Omental fat pad (tissue), 3 donors: ENCODE measurements at regions not wholly inside any gene's neighbourhood (a gene's known extent, or its start where the extent isn't known, plus 50 kb on each side); places are given as distances from the start of the nearest gene placed in this dataset.

Source experiments
- ATAC-seq: fragments of 150-250 bp; one replicate; pipeline ENCODE4 v1.9.1; 2016; ENCODE audit warnings: mild to moderate bottlenecking, moderate library complexity; ENCODE audit not compliant: low FRiP score
- DNase-seq: peaks from one replicate; pipeline ENCODE4 v3.0.0-alpha.2; 2019; ENCODE audit warnings: low spot score
- CTCF ChIP-seq, 3 donors: fragments of 450-650 bp; IDR thresholded peaks; one replicate each; pipeline ENCODE4 v1.5.1; 2016 to 2017; ENCODE audit warnings: antibody characterized with exemption in 3 of 3, mild to moderate bottlenecking in 3 of 3, moderate library complexity in 2 of 3

- no peak for TF ChIP-seq CTCF (IDR thresholded peaks at IDR 0.05)
- no peak for ATAC-seq
- no peak for DNase-seq
Observed at GRCh38 chr5:4250254-4250653, 654.6 kb downstream of the IRX1 start.

- DNase-seq (no peak), ATAC-seq (no peak)
- no peak for TF ChIP-seq CTCF (IDR thresholded peaks at IDR 0.05)
Observed at GRCh38 chr5:4252385-4252784, 656.8 kb downstream of the IRX1 start.

- DNase-seq (no peak), ATAC-seq (no peak)
- no peak for TF ChIP-seq CTCF (IDR thresholded peaks at IDR 0.05)
Observed at GRCh38 chr5:4254736-4255135, 659.1 kb downstream of the IRX1 start.

GRCh38 chr5:4255441-4255840 is 659.8 kb downstream of the IRX1 start:
- no peak for TF ChIP-seq CTCF (IDR thresholded peaks at IDR 0.05)
- DNase-seq (no peak), ATAC-seq (no peak)

- no peak for TF ChIP-seq CTCF (IDR thresholded peaks at IDR 0.05)
- no peak for DNase-seq
- ATAC-seq, result no peak
Observed at GRCh38 chr5:4258170-4258569, 662.5 kb downstream of the IRX1 start.

GRCh38 chr5:4271193-4271592 is 675.6 kb downstream of the IRX1 start:
- no peak for TF ChIP-seq CTCF (IDR thresholded peaks at IDR 0.05)

GRCh38 chr5:4275232-4275631 is 679.6 kb downstream of the IRX1 start:
- no peak for TF ChIP-seq CTCF (IDR thresholded peaks at IDR 0.05)
- ATAC-seq (no peak), DNase-seq (no peak)

More at GRCh38 chr5:4271193-4271592, 675.6 kb downstream of the IRX1 start:
- no peak for ATAC-seq
- DNase-seq, result no peak
